ENCODE measurements at regions not wholly inside any gene's neighbourhood (a gene's known extent, or its start where the extent isn't known, plus 50 kb on each side); places are given as distances from the start of the nearest gene placed in this dataset.
A peak's percentile ranks its signal among the peaks of the same experiment; 100 is the strongest.
"Not testable (repeated sequence)": the region's sequence is repeated elsewhere in the genome, so short reads cannot be mapped to it uniquely, and the experiment has no call there.

GRCh38 chr5:100641833-100642232 lies 106.7 kb downstream of the FAM174A start:
- FAIRE-seq (no peak), DNase-seq (ENCODE audit: extremely low spot score, insufficient read length, low read depth) (no peak)

GRCh38 chr5:100643473-100643872 lies 108.3 kb downstream of the FAM174A start:
- DNase-seq (ENCODE audit: extremely low spot score, insufficient read length, low read depth), result no peak

GRCh38 chr5:100644185-100644584 lies 109.0 kb downstream of the FAM174A start:
- FAIRE-seq (no peak), DNase-seq (ENCODE audit: extremely low spot score, insufficient read length, low read depth) (no peak)

More at GRCh38 chr5:100643473-100643872, 108.3 kb downstream of the FAM174A start:
- no peak for FAIRE-seq

- FAIRE-seq, result no peak
- no peak for DNase-seq (ENCODE audit: extremely low spot score, insufficient read length, low read depth)
Observed at GRCh38 chr5:100644776-100645175, 109.6 kb downstream of the FAM174A start.

- no peak for DNase-seq (ENCODE audit: extremely low spot score, insufficient read length, low read depth)
- no peak for FAIRE-seq
Observed at GRCh38 chr5:100646011-100646410, 110.8 kb downstream of the FAM174A start.

- FAIRE-seq (no peak), DNase-seq (ENCODE audit: extremely low spot score, insufficient read length, low read depth) (no peak)
Observed at GRCh38 chr5:100646691-100647090, 111.5 kb downstream of the FAM174A start.

GRCh38 chr5:100647461-100648230 lies 112.5 kb downstream of the FAM174A start:
- FAIRE-seq, result peak; percentile 65
- DNase-seq (ENCODE audit: extremely low spot score, insufficient read length, low read depth), result no peak

GRCh38 chr5:100654895-100655294 lies 119.7 kb downstream of the FAM174A start:
- FAIRE-seq, result no peak
- DNase-seq (ENCODE audit: extremely low spot score, insufficient read length, low read depth), result no peak

GRCh38 chr5:100656771-100657170 lies 121.6 kb downstream of the FAM174A start:
- FAIRE-seq; DNase-seq (ENCODE audit: extremely low spot score, insufficient read length, low read depth): not testable (repeated sequence)

GRCh38 chr5:100659080-100659795 lies 124.1 kb downstream of the FAM174A start:
- DNase-seq (ENCODE audit: extremely low spot score, insufficient read length, low read depth) (no peak), FAIRE-seq (no peak)

- DNase-seq (ENCODE audit: extremely low spot score, insufficient read length, low read depth) (no peak), FAIRE-seq (no peak)
Observed at GRCh38 chr5:100664140-100664539, 129.0 kb downstream of the FAM174A start.

GRCh38 chr5:100667161-100667630 lies 132.0 kb downstream of the FAM174A start:
- no peak for DNase-seq (ENCODE audit: extremely low spot score, insufficient read length, low read depth)

GRCh38 chr5:100668511-100668910 lies 133.3 kb downstream of the FAM174A start:
- FAIRE-seq (no peak), DNase-seq (ENCODE audit: extremely low spot score, insufficient read length, low read depth) (no peak)

More at GRCh38 chr5:100667161-100667630, 132.0 kb downstream of the FAM174A start:
- FAIRE-seq, result peak; percentile 12

GRCh38 chr5:100676817-100677631 lies 141.8 kb downstream of the FAM174A start:
- DNase-seq (ENCODE audit: extremely low spot score, insufficient read length, low read depth), result no peak
- no peak for FAIRE-seq

GRCh38 chr5:100682625-100683024 lies 147.5 kb downstream of the FAM174A start:
- FAIRE-seq (no peak), DNase-seq (ENCODE audit: extremely low spot score, insufficient read length, low read depth) (no peak)

GRCh38 chr5:100683881-100684280 lies 148.7 kb downstream of the FAM174A start:
- FAIRE-seq (no peak), DNase-seq (ENCODE audit: extremely low spot score, insufficient read length, low read depth) (no peak)

- not testable (repeated sequence) for DNase-seq (ENCODE audit: extremely low spot score, insufficient read length, low read depth); FAIRE-seq
Observed at GRCh38 chr5:100685122-100685521, 149.9 kb downstream of the FAM174A start.

GRCh38 chr5:100688834-100689233 lies 153.7 kb downstream of the FAM174A start:
- not testable (repeated sequence) for FAIRE-seq; DNase-seq (ENCODE audit: extremely low spot score, insufficient read length, low read depth)

GRCh38 chr5:100690036-100690560 lies 154.9 kb downstream of the FAM174A start:
- no peak for FAIRE-seq

GRCh38 chr5:100691085-100691484 lies 155.9 kb downstream of the FAM174A start:
- FAIRE-seq (no peak), DNase-seq (ENCODE audit: extremely low spot score, insufficient read length, low read depth) (no peak)

More at GRCh38 chr5:100690036-100690560, 154.9 kb downstream of the FAM174A start:
- DNase-seq (ENCODE audit: extremely low spot score, insufficient read length, low read depth), result no peak
